ENCODE measurements at regions not wholly inside any gene's neighbourhood (a gene's known extent, or its start where the extent isn't known, plus 50 kb on each side); places are given as distances from the start of the nearest gene placed in this dataset.

DNA sequence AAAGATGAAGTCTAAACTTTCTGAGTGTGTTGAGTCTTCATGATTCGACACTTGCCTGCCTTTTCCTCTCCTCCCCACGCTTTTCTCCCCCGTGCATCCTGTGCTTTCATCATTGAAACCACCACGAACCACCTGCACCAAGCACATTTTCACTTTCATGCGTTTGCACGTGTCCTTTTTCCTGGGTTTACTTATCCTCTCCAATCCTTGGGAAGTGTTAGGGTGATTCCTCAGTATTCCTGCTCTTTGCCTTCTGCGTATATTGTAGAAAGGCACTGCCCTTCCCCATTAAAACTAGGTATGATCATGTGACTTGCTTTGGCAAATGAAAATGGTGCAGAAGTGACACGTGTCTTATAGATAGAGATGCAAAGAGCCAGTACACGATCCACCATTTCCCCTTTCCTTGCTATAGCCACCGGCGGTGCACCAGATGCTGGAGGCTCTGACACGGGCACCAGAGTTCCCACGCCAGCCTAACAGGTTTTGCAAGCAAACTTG lies 106.6 kb downstream of the BRMS1L start (continued):
- TF ChIP-seq, protein P1, sequence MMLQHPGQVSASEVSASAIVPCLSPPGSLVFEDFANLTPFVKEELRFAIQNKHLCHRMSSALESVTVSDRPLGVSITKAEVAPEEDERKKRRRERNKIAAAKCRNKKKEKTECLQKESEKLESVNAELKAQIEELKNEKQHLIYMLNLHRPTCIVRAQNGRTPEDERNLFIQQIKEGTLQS (IDR thresholded peaks at IDR 0.05) = no peak
- TF ChIP-seq SIN3A (IDR thresholded peaks at IDR 0.05; ENCODE audit: low read depth) = no peak
- no peak for TF ChIP-seq RAD21 (IDR thresholded peaks at IDR 0.05; ENCODE audit: low read depth)
- TF ChIP-seq ELF1 (IDR thresholded peaks at IDR 0.05; ENCODE audit: borderline replicate concordance, low read depth) = no peak
- no peak for TF ChIP-seq SRF (IDR thresholded peaks at IDR 0.05; ENCODE audit: low read depth)
- no peak for TF ChIP-seq POLR2AphosphoS5 (IDR thresholded peaks at IDR 0.05; ENCODE audit: low read depth, low read length)
- TF ChIP-seq ZFX (IDR thresholded peaks at IDR 0.05) = no peak

DNA sequence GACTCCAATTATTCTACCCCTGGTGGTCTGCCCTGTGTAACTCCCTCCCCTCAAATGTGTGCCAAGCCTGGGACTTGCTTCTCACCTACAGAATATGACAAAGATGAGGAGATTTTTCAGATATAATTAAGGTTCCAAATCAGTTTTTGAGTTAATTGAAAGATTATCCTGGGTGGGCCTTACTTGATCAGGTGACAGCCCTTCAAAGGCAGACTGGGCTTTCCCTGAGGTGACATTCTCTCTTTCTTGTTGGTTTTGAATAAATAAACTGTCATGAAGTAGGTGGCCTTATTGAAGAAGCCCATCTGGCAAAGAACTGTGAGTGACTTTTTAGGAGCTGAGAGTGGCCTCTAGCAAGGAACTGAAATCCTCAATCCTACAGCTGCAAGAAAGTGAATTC lies 106.0 kb downstream of the BRMS1L start:
- DNase-seq (ENCODE audit: low read depth, low spot score) (no peak), ATAC-seq (no peak)
- Histone ChIP-seq H3K4me2 (ENCODE audit: low read length) (no peak overlapping the region), H3K4me1 (ENCODE audit: control insufficient read depth in 1 of 2, insufficient read depth in 2 of 2, low read length in 2 of 2) (peaks cover 0 to 7% of the 10 kb centered on the region in 2 experiments; a peak in 1 of 4 replicates), H3K27me3 (ENCODE audit: insufficient read depth, low read length) (no peaks in the 10 kb centered on the region), H3K79me2 (ENCODE audit: insufficient read depth, low read length) (no peaks in the 10 kb centered on the region), H3K4me3 (replicated peaks in 1 of 2; ENCODE audit: low read depth in 1 of 2, low read length in 2 of 2) (no peak overlapping the region), H2AFZ (ENCODE audit: low read depth, low read length, poor library complexity, severe bottlenecking) (no peak overlapping the region), H4K20me1 (ENCODE audit: insufficient read depth) (no peaks in the 10 kb centered on the region), H3K36me3 (ENCODE audit: control insufficient read depth in 1 of 2, insufficient read depth in 2 of 2, low read length in 2 of 2) (no peaks in the 10 kb centered on the region), H3K9ac (ENCODE audit: low read length) (no peak overlapping the region), H3K9me2 (ENCODE audit: insufficient read depth) (no peaks in the 10 kb centered on the region), H3K9me3 (ENCODE audit: control insufficient read depth in 1 of 2, insufficient read depth in 1 of 2, low read depth in 1 of 2, low read length in 2 of 2) (no peaks in the 10 kb centered on the region), H3K27ac (ENCODE audit: low read depth, low read length) (no peak overlapping the region)
- POLR2A ChIA-PET = no interaction called here
- no peak for TF ChIP-seq EZH2phosphoT487 (IDR thresholded peaks at IDR 0.05; ENCODE audit: borderline replicate concordance)
- TF ChIP-seq YY1 (IDR thresholded peaks at IDR 0.05; ENCODE audit: extremely low read depth, insufficient replicate concordance, low read depth, low read length) = no peak
- TF ChIP-seq, protein P1 (IDR thresholded peaks at IDR 0.05) = no peak
- no peak for TF ChIP-seq CBX3 (IDR thresholded peaks at IDR 0.05; ENCODE audit: low read depth)
- no peak for TF ChIP-seq POLR2A (IDR thresholded peaks at IDR 0.05; ENCODE audit: borderline replicate concordance, extremely low read depth, insufficient read depth, insufficient read length)
- no peak for TF ChIP-seq SP1 (IDR thresholded peaks at IDR 0.05; ENCODE audit: low read depth)
- no peak for TF ChIP-seq RAD21 (IDR thresholded peaks at IDR 0.05; ENCODE audit: low read depth)
- TF ChIP-seq ELF1 (IDR thresholded peaks at IDR 0.05; ENCODE audit: borderline replicate concordance, low read depth) = no peak
- TF ChIP-seq, protein P2, sequence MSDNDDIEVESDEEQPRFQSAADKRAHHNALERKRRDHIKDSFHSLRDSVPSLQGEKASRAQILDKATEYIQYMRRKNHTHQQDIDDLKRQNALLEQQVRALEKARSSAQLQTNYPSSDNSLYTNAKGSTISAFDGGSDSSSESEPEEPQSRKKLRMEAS (IDR thresholded peaks at IDR 0.05) = no peak
- TF ChIP-seq FOSL1 (IDR thresholded peaks at IDR 0.05; ENCODE audit: low read depth) = no peak
- TF ChIP-seq SIN3A (IDR thresholded peaks at IDR 0.05; ENCODE audit: low read depth) = no peak
- CTCF ChIA-PET = interaction anchor here (1.2 kb wide), 1 partner anchor 12 kb away, joined by 4 read pairs; no protein-coding TSS in a partner anchor
- intact Hi-C loops (cut with micrococcal nuclease) = no loop called here
- no TSS peak for BruUV-seq (replicated peaks)
- RAD21 ChIA-PET (ENCODE audit: low non-redundant PET in 1 of 2, low total read pairs in 2 of 2, uncharacterized antibody in 2 of 2, unreplicated experiment in 2 of 2) = no interaction called here

All from HCT116 (cell line).